Fibroblast of the conjunctiva (primary cell): ENCODE measurements at regions not wholly inside any gene's neighbourhood (a gene's known extent, or its start where the extent isn't known, plus 50 kb on each side); places are given as distances from the start of the nearest gene placed in this dataset.

ENCODE experiments used
- DNase-seq: peaks from one replicate; pipeline ENCODE4 v3.0.0-alpha.2; 2010; ENCODE audit warnings: low read depth

DNA sequence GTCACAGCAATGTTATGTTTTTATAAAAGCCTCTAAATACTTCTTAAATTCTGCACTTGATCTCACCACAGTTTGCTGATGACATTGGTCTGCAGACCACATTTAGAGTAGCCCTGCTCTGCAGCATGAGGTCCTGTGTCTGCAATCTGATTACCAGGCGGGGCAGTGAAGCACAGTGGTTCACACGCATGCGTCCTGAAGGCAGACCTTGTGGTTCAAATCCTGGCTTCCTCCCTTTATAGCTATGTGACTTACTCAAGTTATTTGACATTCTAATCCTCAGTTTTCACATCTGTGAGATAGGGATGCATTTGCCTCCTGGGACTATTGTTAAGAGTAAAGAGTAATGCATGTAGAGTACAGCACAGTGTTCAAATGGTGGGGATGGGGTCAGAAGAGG is 50.3 kb downstream of the BMAL2 start:
- DNase-seq = no peak

DNA sequence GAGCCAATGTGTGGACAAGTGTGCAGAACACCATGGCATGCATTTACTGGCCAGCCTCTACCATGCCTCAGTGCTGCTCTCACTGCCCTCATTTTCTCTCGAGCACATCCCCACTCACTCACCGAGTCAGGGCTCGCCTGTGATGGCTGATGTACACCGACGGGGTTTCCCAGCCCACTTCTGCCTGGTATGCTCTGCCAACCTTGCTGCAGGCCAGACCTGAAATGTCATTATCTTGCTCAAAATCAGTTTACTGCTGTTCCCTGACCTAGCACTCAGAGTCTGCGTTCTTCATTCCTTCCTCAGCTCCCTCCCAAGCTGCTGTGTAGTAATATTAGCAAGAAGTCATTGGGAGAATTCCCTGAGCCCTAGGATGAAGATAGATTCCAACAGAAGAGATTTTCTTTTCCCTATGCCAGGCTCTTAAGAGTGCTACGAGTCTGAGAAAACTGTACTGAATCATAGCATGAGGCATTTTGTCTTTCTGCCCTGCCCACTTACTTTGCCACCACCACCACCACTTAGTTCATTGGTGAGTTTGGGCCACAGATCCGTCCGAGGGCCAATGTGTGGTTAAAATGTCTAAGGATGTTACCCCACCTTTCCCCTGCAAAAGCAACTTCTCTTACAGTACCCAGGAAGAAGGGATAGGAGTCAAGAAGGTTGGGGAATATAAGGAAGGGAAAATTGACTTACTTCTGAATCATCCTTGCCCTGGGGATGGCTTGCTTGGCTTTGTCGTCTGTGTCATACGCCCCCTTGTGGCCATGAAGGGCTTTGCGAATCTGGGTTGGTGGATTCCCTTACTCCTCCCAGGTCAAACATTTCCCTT is 51.0 kb downstream of the BMAL2 start:
- peak; percentile 70 for DNase-seq

DNA sequence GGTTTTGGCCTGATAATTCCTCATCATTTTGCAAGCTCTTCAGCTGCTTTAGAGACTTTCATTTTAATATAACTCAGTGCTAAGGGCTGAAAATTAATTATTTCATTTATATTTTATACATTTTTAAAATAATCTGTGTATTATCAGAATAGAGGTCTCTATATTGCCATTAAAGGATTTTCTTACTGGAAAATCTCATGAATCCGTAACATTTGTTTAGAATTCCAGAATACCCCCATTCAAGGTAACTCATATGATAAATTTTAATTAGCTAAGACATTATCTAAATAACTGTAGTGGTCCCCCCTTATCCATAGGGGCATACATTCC is 51.6 kb downstream of the BMAL2 start:
- no peak for DNase-seq

DNA sequence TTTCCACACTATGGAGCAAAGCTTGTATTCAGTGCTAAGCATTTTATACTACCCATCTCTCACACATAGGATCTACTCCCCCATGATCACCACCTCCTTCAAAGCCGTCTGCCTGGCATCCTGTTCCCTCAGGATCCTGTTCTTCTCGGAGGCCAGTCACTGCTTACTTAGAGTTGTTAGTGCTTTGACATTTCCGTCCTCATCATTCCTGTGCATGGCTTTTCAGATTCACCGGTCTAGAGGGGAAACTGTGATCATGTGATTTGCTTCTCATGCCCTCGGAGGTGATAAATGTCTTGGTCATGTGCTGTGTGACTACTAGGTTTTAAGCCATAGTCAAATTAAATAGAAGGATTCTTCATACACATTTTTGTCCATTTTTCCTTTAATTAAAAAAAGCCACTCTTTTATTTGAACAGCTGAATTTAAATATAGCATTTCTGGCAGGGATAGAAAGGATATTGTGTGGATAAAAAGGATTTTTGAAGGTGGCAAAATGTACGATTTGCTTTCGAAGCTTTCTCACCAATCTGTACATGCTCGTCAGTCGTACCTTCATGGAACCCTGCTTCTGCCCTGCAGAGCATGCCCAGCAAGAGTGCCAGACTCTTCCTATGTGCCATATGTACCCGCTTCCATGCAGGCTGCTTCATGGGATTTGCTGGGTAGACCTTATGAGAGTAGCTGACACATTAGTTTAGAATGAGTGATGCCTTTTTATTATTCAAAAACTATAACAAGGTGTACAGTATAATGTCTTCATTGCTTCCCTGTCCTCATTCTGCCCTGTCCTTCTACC is 53.3 kb downstream of the BMAL2 start:
- DNase-seq = no peak

DNA sequence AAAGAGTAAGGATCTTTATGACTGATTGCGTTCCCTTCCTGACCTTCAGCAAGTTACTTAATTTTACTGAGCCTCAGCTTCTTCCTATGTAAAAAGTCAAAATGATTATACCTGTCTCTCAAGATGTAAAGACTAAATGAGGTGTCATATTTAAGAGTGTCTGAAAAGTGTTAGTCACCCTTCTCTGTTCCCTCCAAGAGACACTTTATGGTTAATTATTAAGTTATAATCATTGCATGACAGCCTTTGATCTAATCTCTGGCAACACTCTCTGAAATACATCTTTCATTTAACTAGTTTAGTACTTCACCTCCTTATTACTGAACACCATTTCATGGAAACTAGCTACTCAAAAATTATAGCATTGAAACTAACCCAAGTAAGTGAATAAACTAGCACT is 54.8 kb downstream of the BMAL2 start:
- DNase-seq = no peak

DNA sequence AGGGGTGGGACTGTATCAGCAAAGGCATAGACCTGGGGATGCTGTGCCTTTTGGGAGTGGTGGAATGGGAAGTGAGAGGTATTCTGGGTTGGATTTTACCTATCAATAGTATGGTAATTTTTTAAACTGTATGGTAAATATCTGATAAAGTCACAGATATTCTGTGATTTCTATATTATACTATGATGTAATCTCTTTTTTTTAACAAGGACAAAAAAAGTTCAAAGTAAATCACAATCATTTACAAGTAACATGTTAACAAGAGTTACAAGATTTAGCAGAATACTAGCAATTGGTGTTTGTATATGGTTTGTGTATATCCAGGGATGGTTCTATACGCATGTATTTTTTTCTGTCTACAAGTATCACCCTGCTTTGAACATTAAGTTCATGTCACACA is 56.0 kb downstream of the BMAL2 start:
- DNase-seq = no peak

DNA sequence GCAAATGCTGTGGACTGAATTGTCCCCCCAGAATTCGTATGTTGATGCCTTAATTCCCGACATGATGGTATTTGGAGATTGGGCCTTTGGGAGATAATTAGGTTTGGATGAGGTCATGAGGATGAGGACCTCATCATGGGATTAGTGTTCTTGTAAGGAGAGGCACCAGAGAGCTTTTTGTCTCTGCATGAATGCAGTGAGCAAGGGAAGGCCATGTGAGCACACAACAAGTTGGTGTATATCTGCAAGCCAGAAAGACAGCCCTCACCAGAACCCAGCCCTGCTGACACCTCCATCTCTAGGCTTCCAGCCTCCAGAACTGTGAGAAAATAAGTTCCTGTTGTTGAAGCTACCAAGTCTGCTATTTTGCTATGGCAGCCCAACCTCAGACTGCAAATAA is 51.9 kb upstream of the SMCO2 start:
- no peak for DNase-seq

DNA sequence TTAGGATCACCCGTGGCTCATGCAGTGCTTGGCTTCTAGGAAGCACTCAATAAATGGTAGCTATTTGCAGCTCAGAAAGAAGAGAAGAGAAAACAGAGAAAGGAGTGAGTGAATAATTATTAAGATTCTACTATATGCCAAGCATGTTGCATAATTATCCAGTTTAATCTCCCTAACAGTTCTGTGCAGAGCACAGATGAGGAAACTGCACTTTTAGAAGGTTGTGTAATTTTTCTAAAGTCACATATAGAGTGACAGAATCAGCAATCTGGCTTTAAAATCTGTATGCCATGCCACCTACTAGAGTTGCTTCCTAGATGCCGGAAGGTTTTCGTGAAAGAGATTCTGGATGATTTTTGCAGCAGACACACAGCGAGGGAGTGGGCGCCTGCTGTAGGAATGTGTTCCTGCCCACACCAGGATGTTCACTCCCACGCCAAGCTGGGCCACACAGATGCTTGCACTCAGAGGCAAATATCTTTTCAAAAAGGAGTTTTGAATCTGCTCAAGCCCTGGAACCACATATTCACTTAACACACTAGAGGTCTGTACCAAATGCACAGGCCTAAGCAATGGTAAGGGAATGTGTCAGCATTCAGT is 50.2 kb upstream of the SMCO2 start:
- DNase-seq = no peak
